ENCODE measurements at regions not wholly inside any gene's neighbourhood (a gene's known extent, or its start where the extent isn't known, plus 50 kb on each side); places are given as distances from the start of the nearest gene placed in this dataset.

GRCh38 chr6:150730801-150731457 is 131.2 kb downstream of the PLEKHG1 start:
- H3K4me3 ChIP-seq = no peak overlapping the region
- no peak overlapping the region for H3K27ac ChIP-seq

- Histone ChIP-seq H3K4me3 (no peak overlapping the region), H3K27ac (no peak overlapping the region)
Measured at GRCh38 chr6:150732765-150733539, 132.6 kb upstream of the MTHFD1L start.

GRCh38 chr6:150733726-150734125 is 131.8 kb upstream of the MTHFD1L start:
- no peak overlapping the region for H3K27ac ChIP-seq
- H3K4me3 ChIP-seq = no peak overlapping the region

GRCh38 chr6:150734235-150734634 is 131.3 kb upstream of the MTHFD1L start:
- Histone ChIP-seq H3K27ac (no peak overlapping the region), H3K4me3 (no peak overlapping the region)

- Histone ChIP-seq H3K4me3 (no peak overlapping the region), H3K27ac (no peak overlapping the region)
Measured at GRCh38 chr6:150735341-150735851, 130.1 kb upstream of the MTHFD1L start.

GRCh38 chr6:150738092-150738629 is 127.3 kb upstream of the MTHFD1L start:
- Histone ChIP-seq H3K4me3 (no peak overlapping the region), H3K27ac (no peak overlapping the region)

- Histone ChIP-seq H3K4me3 (no peak overlapping the region), H3K27ac (no peak overlapping the region)
Measured at GRCh38 chr6:150739711-150740349, 125.7 kb upstream of the MTHFD1L start.

GRCh38 chr6:150740453-150740852 is 125.0 kb upstream of the MTHFD1L start:
- Histone ChIP-seq H3K27ac (no peak overlapping the region), H3K4me3 (no peak overlapping the region)

GRCh38 chr6:150741633-150742200 is 123.8 kb upstream of the MTHFD1L start:
- H3K4me3 ChIP-seq = no peak overlapping the region
- no peak overlapping the region for H3K27ac ChIP-seq

- H3K27ac ChIP-seq = no peak overlapping the region
Measured at GRCh38 chr6:150744522-150745260, 120.8 kb upstream of the MTHFD1L start.

GRCh38 chr6:150745896-150746295 is 119.6 kb upstream of the MTHFD1L start:
- no peak overlapping the region for H3K27ac ChIP-seq
- no peak overlapping the region for H3K4me3 ChIP-seq

More at GRCh38 chr6:150744522-150745260, 120.8 kb upstream of the MTHFD1L start:
- H3K4me3 ChIP-seq = no peak overlapping the region

GRCh38 chr6:150747155-150747554 is 118.3 kb upstream of the MTHFD1L start:
- Histone ChIP-seq H3K27ac (no peak overlapping the region), H3K4me3 (no peak overlapping the region)

- H3K27ac ChIP-seq = no peak overlapping the region
- no peak overlapping the region for H3K4me3 ChIP-seq
Measured at GRCh38 chr6:150749091-150749670, 116.3 kb upstream of the MTHFD1L start.

GRCh38 chr6:150751296-150751695 is 114.2 kb upstream of the MTHFD1L start:
- H3K4me3 ChIP-seq = no peak overlapping the region
- no peak overlapping the region for H3K27ac ChIP-seq

- H3K4me3 ChIP-seq = no peak overlapping the region
- no peak overlapping the region for H3K27ac ChIP-seq
Measured at GRCh38 chr6:150752409-150752808, 113.1 kb upstream of the MTHFD1L start.

GRCh38 chr6:150753371-150754064 is 112.0 kb upstream of the MTHFD1L start:
- H3K4me3 ChIP-seq = no peak overlapping the region
- H3K27ac ChIP-seq = no peak overlapping the region

GRCh38 chr6:150755042-150755441 is 110.5 kb upstream of the MTHFD1L start:
- no peak overlapping the region for H3K4me3 ChIP-seq
- no peak overlapping the region for H3K27ac ChIP-seq

GRCh38 chr6:150755524-150755923 is 110.0 kb upstream of the MTHFD1L start:
- H3K4me3 ChIP-seq = no peak overlapping the region
- no peak overlapping the region for H3K27ac ChIP-seq
